ENCODE measurements at regions not wholly inside any gene's neighbourhood (a gene's known extent, or its start where the extent isn't known, plus 50 kb on each side); places are given as distances from the start of the nearest gene placed in this dataset.

- no peak overlapping the region for H3K4me3 ChIP-seq (ENCODE audit: low read depth, low read length)
- Mint-ChIP-seq H3K36me3 (ENCODE audit: insufficient read depth, unreplicated experiment) (no peaks in the 10 kb centered on the region), H3K27me3 (ENCODE audit: insufficient read depth, unreplicated experiment) (no peaks in the 10 kb centered on the region), H3K27ac (ENCODE audit: unreplicated experiment) (no peak overlapping the region), H3K9me3 (ENCODE audit: unreplicated experiment) (no peaks in the 10 kb centered on the region), H3K4me1 (ENCODE audit: low read depth, unreplicated experiment) (no peaks in the 10 kb centered on the region), H3K4me3 (ENCODE audit: unreplicated experiment) (no peak overlapping the region)
- H3K9me3 ChIP-seq = no peaks in the 10 kb centered on the region
- DNase-seq = no peak
- no peak for TF ChIP-seq CTCF (IDR thresholded peaks at IDR 0.05; ENCODE audit: insufficient read depth in 1 of 2, low read depth in 1 of 2, low read length in 1 of 2, severe bottlenecking in 1 of 2, unreplicated experiment in 1 of 2)
- no peaks in the 10 kb centered on the region for H3K27me3 ChIP-seq (replicated peaks; ENCODE audit: control insufficient read depth, insufficient read depth, low read length)
- H3K36me3 ChIP-seq (ENCODE audit: control insufficient read depth, insufficient read depth, low read length) = no peaks in the 10 kb centered on the region
- ChIA-PET POLR2A (no interaction called here), CTCF (no interaction called here)
- no TSS peak for BruUV-seq (replicated peaks)
- H3K4me1 ChIP-seq = 0 out of 2 replicates have a peak, but pooled peaks cover 3% of the 10 kb centered on the region
- intact Hi-C loops (cut with micrococcal nuclease; ENCODE audit: unreplicated experiment) = loop anchor here (5.0 kb wide), 1 partner anchor 69 kb away; no protein-coding TSS in a partner anchor
These were observed 87.6 kb upstream of the SLC4A4 start for GRCh38 chr4:71251261-71251660.

DNA sequence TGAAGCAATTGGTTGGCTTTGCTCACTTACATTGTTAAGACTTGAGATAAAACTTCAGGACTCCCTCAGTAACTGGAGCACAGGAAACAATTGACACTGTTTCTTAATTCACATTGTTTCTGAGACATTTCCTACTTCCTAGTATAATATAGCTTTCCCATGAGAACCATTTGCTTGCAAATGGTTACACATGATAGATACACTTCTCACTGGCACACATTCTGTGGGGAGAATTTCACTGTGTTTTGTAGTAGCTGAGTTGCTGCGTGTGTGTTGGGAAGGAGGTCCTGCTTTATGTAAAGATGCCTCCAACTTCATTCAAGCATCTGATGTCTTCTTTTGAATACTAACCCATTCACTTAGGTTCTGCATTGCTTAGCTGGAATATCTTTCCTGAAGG is 85.3 kb upstream of the SLC4A4 start:
- no peak for TF ChIP-seq CTCF (IDR thresholded peaks at IDR 0.05; ENCODE audit: insufficient read depth in 1 of 2, low read depth in 1 of 2, low read length in 1 of 2, severe bottlenecking in 1 of 2, unreplicated experiment in 1 of 2)
- 0 out of 2 replicates have a peak, but pooled peaks cover 3% of the 10 kb centered on the region for H3K4me1 ChIP-seq
- H3K27ac Mint-ChIP-seq (ENCODE audit: unreplicated experiment) = no peak overlapping the region
- no peak for DNase-seq
- no peaks in the 10 kb centered on the region for H3K9me3 ChIP-seq
- H3K27me3 Mint-ChIP-seq (ENCODE audit: insufficient read depth, unreplicated experiment) = no peaks in the 10 kb centered on the region
- no peak overlapping the region for H3K4me3 ChIP-seq (ENCODE audit: low read depth, low read length)
- no peaks in the 10 kb centered on the region for H3K27me3 ChIP-seq (replicated peaks; ENCODE audit: control insufficient read depth, insufficient read depth, low read length)
- no peaks in the 10 kb centered on the region for H3K9me3 Mint-ChIP-seq (ENCODE audit: unreplicated experiment)
- BruUV-seq (replicated peaks) = no TSS peak
- ChIA-PET POLR2A (no interaction called here), CTCF (no interaction called here)
- H3K36me3 ChIP-seq (ENCODE audit: control insufficient read depth, insufficient read depth, low read length) = no peaks in the 10 kb centered on the region
- H3K4me3 Mint-ChIP-seq (ENCODE audit: unreplicated experiment) = no peak overlapping the region
- intact Hi-C loops (cut with micrococcal nuclease; ENCODE audit: unreplicated experiment) = loop anchor here (5.0 kb wide), 1 partner anchor 71 kb away; no protein-coding TSS in a partner anchor
- no peaks in the 10 kb centered on the region for H3K36me3 Mint-ChIP-seq (ENCODE audit: insufficient read depth, unreplicated experiment)
- no peaks in the 10 kb centered on the region for H3K4me1 Mint-ChIP-seq (ENCODE audit: low read depth, unreplicated experiment)

DNA sequence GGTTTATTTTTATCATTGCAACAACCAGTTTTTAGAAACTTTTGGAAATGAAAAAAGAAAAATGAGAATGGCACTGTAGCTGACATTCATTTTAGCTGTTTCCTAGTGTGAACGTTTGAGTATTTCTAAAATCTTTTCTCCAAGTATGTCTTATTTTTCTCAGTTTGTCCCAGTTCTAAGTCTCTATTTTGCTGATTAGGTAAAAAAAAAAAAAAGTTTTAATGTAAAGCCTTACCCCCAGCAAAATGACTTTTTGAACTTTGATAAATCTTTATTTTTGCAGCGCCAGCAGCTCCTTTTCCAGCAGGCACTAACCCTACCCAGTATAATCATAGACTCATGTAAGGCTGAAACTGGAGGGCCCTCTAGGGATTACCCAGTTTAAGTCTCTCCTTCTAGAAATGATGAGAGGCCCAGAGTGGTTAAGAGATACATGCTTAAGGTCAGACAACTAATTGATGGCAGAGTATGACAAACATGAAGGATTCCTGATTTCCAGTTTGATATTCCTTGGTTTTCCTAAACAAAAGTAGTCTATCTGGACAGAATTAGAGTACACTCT is 84.3 kb upstream of the SLC4A4 start:
- Histone ChIP-seq H3K4me3 (ENCODE audit: low read depth, low read length) (no peak overlapping the region), H3K27me3 (replicated peaks; ENCODE audit: control insufficient read depth, insufficient read depth, low read length) (no peaks in the 10 kb centered on the region), H3K9me3 (no peaks in the 10 kb centered on the region), H3K36me3 (ENCODE audit: control insufficient read depth, insufficient read depth, low read length) (no peaks in the 10 kb centered on the region), H3K4me1 (0 out of 2 replicates have a peak, but pooled peaks cover 3% of the 10 kb centered on the region)
- ChIA-PET POLR2A (no interaction called here), CTCF (interaction anchor here (0.5 kb wide), 1 partner anchor 70 kb away, joined by 3 read pairs; no protein-coding TSS in a partner anchor)
- intact Hi-C loops (cut with micrococcal nuclease; ENCODE audit: unreplicated experiment) = loop anchor here (5.0 kb wide), 1 partner anchor 72 kb away; no protein-coding TSS in a partner anchor
- TF ChIP-seq CTCF (IDR thresholded peaks at IDR 0.05; ENCODE audit: insufficient read depth in 1 of 2, low read depth in 1 of 2, low read length in 1 of 2, severe bottlenecking in 1 of 2, unreplicated experiment in 1 of 2) = no peak
- no peaks in the 10 kb centered on the region for H3K4me1 Mint-ChIP-seq (ENCODE audit: low read depth, unreplicated experiment)
- no peaks in the 10 kb centered on the region for H3K9me3 Mint-ChIP-seq (ENCODE audit: unreplicated experiment)
- H3K27me3 Mint-ChIP-seq (ENCODE audit: insufficient read depth, unreplicated experiment) = peaks cover 3% of the 10 kb centered on the region
- no peak overlapping the region for H3K4me3 Mint-ChIP-seq (ENCODE audit: unreplicated experiment)
- no peak for DNase-seq
- H3K27ac Mint-ChIP-seq (ENCODE audit: unreplicated experiment) = no peak overlapping the region
- no TSS peak for BruUV-seq (replicated peaks)
- H3K36me3 Mint-ChIP-seq (ENCODE audit: insufficient read depth, unreplicated experiment) = no peaks in the 10 kb centered on the region
